K562 (cell line): ENCODE measurements at regions not wholly inside any gene's neighbourhood (a gene's known extent, or its start where the extent isn't known, plus 50 kb on each side); places are given as distances from the start of the nearest gene placed in this dataset.

Experiments used
- ATAC-seq: fragments of 200-7000 bp; cut with Tn5 transposase; 3 replicates; pipeline ENCODE4 v1.9.1; 2020; ENCODE audit warnings: moderate library complexity
- BruUV-seq: library from RNA; stranded (reverse); fragments of 400-500 nt; replicated peaks from 2 replicates; lab custom pipeline; 2021; lab: Mats Ljungman, UMichigan
- CTCF ChIA-PET: fragments of 300-600 bp; formaldehyde crosslinking; extraction: SDS; loops from one replicate; lab custom pipeline; 2021; ENCODE audit warnings: low intra/inter-chr PET ratio; lab: Yijun Ruan, JAX
- POLR2A ChIA-PET: fragments of 300-600, 350-650 bp; sonication (Branson Sonifier 250); formaldehyde crosslinking; extraction: SDS; loops from one replicate; lab custom pipeline; 2021; ENCODE audit warnings: antibody characterized with exemption, inconsistent platforms; lab: Yijun Ruan, JAX
- DNase-seq, 4 experiments: peaks; one replicate each; pipeline versions ENCODE4 v3.0.0 to v3.0.0-alpha.2; 2011 to 2018; ENCODE audit warnings: low spot score in 3 of 4, mixed read lengths in 3 of 4; ENCODE audit errors: extremely low read depth in 1 of 4
- FAIRE-seq: peaks from 2 replicates; lab custom pipeline; 2011; peaks lifted over from hg19 to GRCh38; lab: Jason Lieb, UNC
- H2AFZ ChIP-seq: 2 replicates; pipeline ENCODE4 v1.6.0; 2011; ENCODE audit warnings: low read depth, low read length, control low read depth, inconsistent platforms
- H3K27ac ChIP-seq: fragments of 200-600 bp; 3 replicates; pipeline ENCODE4 v1.8.0; 2011; ENCODE audit warnings: low read depth, mild to moderate bottlenecking, control low read depth, inconsistent platforms, low read length, moderate library complexity, mixed read lengths; ENCODE audit errors: extremely low read depth
- H3K27me3 ChIP-seq, 2 experiments: fragments of 300-600 bp in 1 of 2; 2 replicates in 1 of 2; 3 replicates in 1 of 2; pipeline versions ENCODE4 v1.6.0 to v1.8.0; 2011; ENCODE audit warnings: inconsistent platforms in 2 of 2, low read length in 2 of 2, mild to moderate bottlenecking in 1 of 2, mixed read lengths in 1 of 2, moderate library complexity in 1 of 2; ENCODE audit not compliant: control insufficient read depth in 2 of 2, insufficient read depth in 2 of 2
- H3K36me3 ChIP-seq: fragments of 300-600 bp; 3 replicates; pipeline ENCODE4 v1.8.0; 2011; ENCODE audit warnings: mild to moderate bottlenecking, low read length, inconsistent platforms; ENCODE audit not compliant: control insufficient read depth, insufficient read depth
- H3K4me1 ChIP-seq, 2 experiments: fragments of 200-600 bp in 1 of 2; replicated peaks in 1 of 2; 2 replicates in 1 of 2; 3 replicates in 1 of 2; pipeline versions ENCODE4 v1.5.1 to v1.8.0; 2011; ENCODE audit warnings: inconsistent platforms in 2 of 2, low read length in 2 of 2, mild to moderate bottlenecking in 1 of 2, mixed read lengths in 1 of 2, moderate library complexity in 1 of 2; ENCODE audit not compliant: control insufficient read depth in 2 of 2, insufficient read depth in 2 of 2
- H3K4me2 ChIP-seq: 2 replicates; pipeline ENCODE4 v1.6.1; 2011; ENCODE audit warnings: low read length, control low read depth, inconsistent platforms, mixed read lengths; ENCODE audit not compliant: insufficient read depth
- H3K4me3 ChIP-seq: fragments of 200-600 bp; sonication (generic), shearing (Covaris generic); 2 replicates; pipeline ENCODE4 v1.5.1; 2016; ENCODE audit warnings: control low read depth, inconsistent platforms
- H3K79me2 ChIP-seq: fragments of 200-600 bp; 3 replicates; pipeline ENCODE4 v1.8.0; 2011; ENCODE audit warnings: low read length, inconsistent platforms; ENCODE audit not compliant: control insufficient read depth, insufficient read depth
- H3K9ac ChIP-seq, 2 experiments: 2 replicates each; pipeline versions ENCODE4 v1.6.0 to v1.6.1; 2011; ENCODE audit warnings: low read depth in 2 of 2, low read length in 2 of 2, control low read depth in 1 of 2, inconsistent platforms in 1 of 2, mild to moderate bottlenecking in 1 of 2, mixed read lengths in 1 of 2; ENCODE audit not compliant: insufficient read depth in 1 of 2
- H3K9me1 ChIP-seq: one replicate; pipeline ENCODE4 v1.6.0; 2011; ENCODE audit warnings: inconsistent platforms, mild to moderate bottlenecking, low read length, moderate library complexity; ENCODE audit not compliant: control insufficient read depth, insufficient read depth
- H3K9me3 ChIP-seq: replicated peaks from 2 replicates; pipeline ENCODE4 v1.5.1; 2011; ENCODE audit warnings: low read depth, low read length, inconsistent platforms; ENCODE audit not compliant: control insufficient read depth, insufficient read depth
- H4K20me1 ChIP-seq: replicated peaks from 2 replicates; pipeline ENCODE4 v1.6.1; 2011; ENCODE audit warnings: low read length, inconsistent platforms, mixed read lengths; ENCODE audit not compliant: control insufficient read depth, insufficient read depth
- CBFA2T3 ChIP-seq: fragments of 450-650 bp; IDR thresholded peaks from 2 replicates; pipeline ENCODE4 v1.6.1; 2017
- CBFB ChIP-seq: sonication (generic); formaldehyde crosslinking; IDR thresholded peaks from 2 replicates; pipeline ENCODE4 v1.4.0; 2020; ENCODE audit warnings: mild to moderate bottlenecking, missing genetic modification reagents
- GABPA ChIP-seq: fragments of 200-800 bp; sonication (Bioruptor generic); conservative IDR thresholded peaks from 2 replicates; pipeline ENCODE4 v1.6.1; 2016; ENCODE audit warnings: low read depth, missing genetic modification characterization, missing compliant biosample characterization
- HNRNPH1 ChIP-seq: fragments of 200-400 bp; formaldehyde crosslinking; optimal IDR thresholded peaks from 2 replicates; pipeline ENCODE3; 2017; ENCODE audit warnings: low read depth, mild to moderate bottlenecking, low read length, moderate library complexity
- KLF13 ChIP-seq: fragments of 450-650 bp; IDR thresholded peaks from 2 replicates; pipeline ENCODE4 v1.6.1; 2016; ENCODE audit warnings: missing genetic modification characterization, low read depth, mild to moderate bottlenecking, missing compliant biosample characterization, moderate library complexity, borderline replicate concordance
- PHF21A ChIP-seq: fragments of 450-650 bp; IDR thresholded peaks from 2 replicates; pipeline ENCODE4 v1.6.1; 2017; ENCODE audit warnings: low read depth, borderline replicate concordance
- RAD51 ChIP-seq: fragments of 450-650 bp; IDR thresholded peaks from 2 replicates; pipeline ENCODE4 v1.7.1; 2016; ENCODE audit warnings: low read depth, mild to moderate bottlenecking, borderline replicate concordance
- ZNF12 ChIP-seq: sonication (generic); formaldehyde crosslinking; IDR thresholded peaks from 2 replicates; pipeline ENCODE4 v1.4.0; 2020; ENCODE audit warnings: mild to moderate bottlenecking, missing genetic modification reagents
- ZNF217 ChIP-seq: sonication (generic); formaldehyde crosslinking; IDR thresholded peaks from 2 replicates; pipeline ENCODE4 v1.8.0; 2022; ENCODE audit warnings: mild to moderate bottlenecking, missing genetic modification reagents
- WGBS: fragments of 100-300 bp; shearing (Covaris generic); methylation state at CpG from one replicate; pipeline ENCODE4 v1.1.6; 2016; ENCODE audit warnings: low coverage, mixed read lengths; ENCODE audit not compliant: insufficient coverage; ENCODE audit errors: missing lambda C conversion rate; 5-methylcytosine and 5-hydroxymethylcytosine counted together
- in situ Hi-C: fragments of 300-500 bp; cut with MboI; formaldehyde crosslinking; loops from 4 replicates; pipeline ENCODE4 v1.15.0; 2018; ENCODE audit warnings: inconsistent platforms, mixed read lengths
- intact Hi-C: fragments of 100-400 bp; cut with micrococcal nuclease; formaldehyde crosslinking; loops from 2 replicates; pipeline ENCODE4 v1.14.2; 2022
- TF ChIP-seq, protein P1 (sequence below): sonication (generic); formaldehyde crosslinking; IDR thresholded peaks from 2 replicates; pipeline ENCODE4 v1.8.1; 2023; ENCODE audit warnings: mild to moderate bottlenecking, missing genetic modification reagents
- TF ChIP-seq, protein P2 (sequence below): fragments of 200-800 bp; sonication (Bioruptor generic); IDR thresholded peaks from 2 replicates; pipeline ENCODE4 v1.6.1; 2017; ENCODE audit warnings: missing genetic modification characterization, missing compliant biosample characterization
- TF ChIP-seq, protein P3 (sequence below): sonication (generic); formaldehyde crosslinking; IDR thresholded peaks from 2 replicates; pipeline ENCODE4 v1.8.0; 2022; ENCODE audit warnings: mild to moderate bottlenecking, low read depth, missing genetic modification reagents
- TF ChIP-seq, protein P4 (sequence below): fragments of 200-800 bp; sonication (Bioruptor generic); IDR thresholded peaks from 2 replicates; pipeline ENCODE4 v1.6.1; 2016; ENCODE audit warnings: missing genetic modification characterization, missing compliant biosample characterization

DNA sequence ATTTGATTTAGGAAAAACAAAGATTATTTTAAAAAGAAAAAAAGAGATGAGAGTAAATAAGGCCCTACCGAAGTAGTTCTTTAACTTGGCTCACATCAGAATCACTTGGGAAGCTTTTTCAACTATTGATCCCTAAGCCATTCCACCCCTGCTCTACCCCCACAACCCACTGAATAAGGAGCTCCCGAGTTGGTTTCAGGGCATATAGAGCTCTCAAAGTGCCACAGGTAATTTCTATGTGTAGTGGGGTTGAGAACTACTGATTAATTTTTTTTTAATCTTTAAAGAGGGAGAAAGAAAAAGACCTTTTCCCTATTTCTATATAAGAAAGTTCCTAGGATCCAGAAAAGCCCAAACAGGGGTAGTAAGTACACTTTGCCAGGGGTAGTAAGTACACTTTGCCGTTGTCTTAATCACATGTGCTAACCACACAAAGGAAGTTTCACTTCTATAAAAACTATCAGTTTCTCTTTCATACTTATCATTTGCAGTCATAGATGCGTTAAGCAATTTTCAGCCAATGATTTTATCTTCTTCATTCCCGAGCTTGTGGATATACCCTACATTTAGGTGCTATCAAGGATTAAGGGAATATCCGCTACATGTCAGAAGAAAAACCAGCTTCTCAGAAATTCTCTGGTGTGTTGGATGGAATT, 108.4 kb upstream of the ZC3H12C start:
- FAIRE-seq (no peak), ATAC-seq (no peak), DNase-seq (no peak)
- Histone ChIP-seq H3K36me3 (no peaks in the 10 kb centered on the region), H4K20me1 (no peaks in the 10 kb centered on the region), H3K4me2 (no peak overlapping the region; the same call in 1 of the 2 replicates), H3K9ac (no peak overlapping the region), H3K9me3 (no peaks in the 10 kb centered on the region), H3K27me3 (no peaks in the 10 kb centered on the region), H2AFZ (peak overlapping the region; percentile 66), H3K27ac (no peak overlapping the region; the same call in 2 of the 3 replicates), H3K4me3 (no peak overlapping the region), H3K4me1 (no peaks in the 10 kb centered on the region; a peak in 1 of 5 replicates), H3K9me1 (no peaks in the 10 kb centered on the region), H3K79me2 (no peaks in the 10 kb centered on the region)
- CTCF ChIA-PET: no interaction called here
- in situ Hi-C loops: no loop called here
- WGBS: 17% methylated on average over 6 of the region's 6 CpGs
- intact Hi-C loops: no loop called here
- POLR2A ChIA-PET: no interaction called here
- BruUV-seq: no TSS peak
- TF ChIP-seq, protein P1, sequence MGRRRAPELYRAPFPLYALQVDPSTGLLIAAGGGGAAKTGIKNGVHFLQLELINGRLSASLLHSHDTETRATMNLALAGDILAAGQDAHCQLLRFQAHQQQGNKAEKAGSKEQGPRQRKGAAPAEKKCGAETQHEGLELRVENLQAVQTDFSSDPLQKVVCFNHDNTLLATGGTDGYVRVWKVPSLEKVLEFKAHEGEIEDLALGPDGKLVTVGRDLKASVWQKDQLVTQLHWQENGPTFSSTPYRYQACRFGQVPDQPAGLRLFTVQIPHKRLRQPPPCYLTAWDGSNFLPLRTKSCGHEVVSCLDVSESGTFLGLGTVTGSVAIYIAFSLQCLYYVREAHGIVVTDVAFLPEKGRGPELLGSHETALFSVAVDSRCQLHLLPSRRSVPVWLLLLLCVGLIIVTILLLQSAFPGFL (CRISPR knock-in tag): no peak
- TF ChIP-seq GABPA (tag): peak; percentile 36; the same call in 1 of the 2 replicates
- TF ChIP-seq RAD51: no peak
- TF ChIP-seq CBFA2T3: no peak
- TF ChIP-seq, protein P2, sequence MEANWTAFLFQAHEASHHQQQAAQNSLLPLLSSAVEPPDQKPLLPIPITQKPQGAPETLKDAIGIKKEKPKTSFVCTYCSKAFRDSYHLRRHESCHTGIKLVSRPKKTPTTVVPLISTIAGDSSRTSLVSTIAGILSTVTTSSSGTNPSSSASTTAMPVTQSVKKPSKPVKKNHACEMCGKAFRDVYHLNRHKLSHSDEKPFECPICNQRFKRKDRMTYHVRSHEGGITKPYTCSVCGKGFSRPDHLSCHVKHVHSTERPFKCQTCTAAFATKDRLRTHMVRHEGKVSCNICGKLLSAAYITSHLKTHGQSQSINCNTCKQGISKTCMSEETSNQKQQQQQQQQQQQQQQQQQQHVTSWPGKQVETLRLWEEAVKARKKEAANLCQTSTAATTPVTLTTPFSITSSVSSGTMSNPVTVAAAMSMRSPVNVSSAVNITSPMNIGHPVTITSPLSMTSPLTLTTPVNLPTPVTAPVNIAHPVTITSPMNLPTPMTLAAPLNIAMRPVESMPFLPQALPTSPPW (CRISPR knock-in tag): 0 out of 2 replicates have a peak, but pooled peaks have one; percentile 11
- no peak for TF ChIP-seq KLF13 (tag)
- no peak for TF ChIP-seq HNRNPH1
- TF ChIP-seq, protein P3, sequence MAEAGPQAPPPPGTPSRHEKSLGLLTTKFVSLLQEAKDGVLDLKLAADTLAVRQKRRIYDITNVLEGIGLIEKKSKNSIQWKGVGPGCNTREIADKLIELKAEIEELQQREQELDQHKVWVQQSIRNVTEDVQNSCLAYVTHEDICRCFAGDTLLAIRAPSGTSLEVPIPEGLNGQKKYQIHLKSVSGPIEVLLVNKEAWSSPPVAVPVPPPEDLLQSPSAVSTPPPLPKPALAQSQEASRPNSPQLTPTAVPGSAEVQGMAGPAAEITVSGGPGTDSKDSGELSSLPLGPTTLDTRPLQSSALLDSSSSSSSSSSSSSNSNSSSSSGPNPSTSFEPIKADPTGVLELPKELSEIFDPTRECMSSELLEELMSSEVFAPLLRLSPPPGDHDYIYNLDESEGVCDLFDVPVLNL: no peak
- TF ChIP-seq, protein P4, sequence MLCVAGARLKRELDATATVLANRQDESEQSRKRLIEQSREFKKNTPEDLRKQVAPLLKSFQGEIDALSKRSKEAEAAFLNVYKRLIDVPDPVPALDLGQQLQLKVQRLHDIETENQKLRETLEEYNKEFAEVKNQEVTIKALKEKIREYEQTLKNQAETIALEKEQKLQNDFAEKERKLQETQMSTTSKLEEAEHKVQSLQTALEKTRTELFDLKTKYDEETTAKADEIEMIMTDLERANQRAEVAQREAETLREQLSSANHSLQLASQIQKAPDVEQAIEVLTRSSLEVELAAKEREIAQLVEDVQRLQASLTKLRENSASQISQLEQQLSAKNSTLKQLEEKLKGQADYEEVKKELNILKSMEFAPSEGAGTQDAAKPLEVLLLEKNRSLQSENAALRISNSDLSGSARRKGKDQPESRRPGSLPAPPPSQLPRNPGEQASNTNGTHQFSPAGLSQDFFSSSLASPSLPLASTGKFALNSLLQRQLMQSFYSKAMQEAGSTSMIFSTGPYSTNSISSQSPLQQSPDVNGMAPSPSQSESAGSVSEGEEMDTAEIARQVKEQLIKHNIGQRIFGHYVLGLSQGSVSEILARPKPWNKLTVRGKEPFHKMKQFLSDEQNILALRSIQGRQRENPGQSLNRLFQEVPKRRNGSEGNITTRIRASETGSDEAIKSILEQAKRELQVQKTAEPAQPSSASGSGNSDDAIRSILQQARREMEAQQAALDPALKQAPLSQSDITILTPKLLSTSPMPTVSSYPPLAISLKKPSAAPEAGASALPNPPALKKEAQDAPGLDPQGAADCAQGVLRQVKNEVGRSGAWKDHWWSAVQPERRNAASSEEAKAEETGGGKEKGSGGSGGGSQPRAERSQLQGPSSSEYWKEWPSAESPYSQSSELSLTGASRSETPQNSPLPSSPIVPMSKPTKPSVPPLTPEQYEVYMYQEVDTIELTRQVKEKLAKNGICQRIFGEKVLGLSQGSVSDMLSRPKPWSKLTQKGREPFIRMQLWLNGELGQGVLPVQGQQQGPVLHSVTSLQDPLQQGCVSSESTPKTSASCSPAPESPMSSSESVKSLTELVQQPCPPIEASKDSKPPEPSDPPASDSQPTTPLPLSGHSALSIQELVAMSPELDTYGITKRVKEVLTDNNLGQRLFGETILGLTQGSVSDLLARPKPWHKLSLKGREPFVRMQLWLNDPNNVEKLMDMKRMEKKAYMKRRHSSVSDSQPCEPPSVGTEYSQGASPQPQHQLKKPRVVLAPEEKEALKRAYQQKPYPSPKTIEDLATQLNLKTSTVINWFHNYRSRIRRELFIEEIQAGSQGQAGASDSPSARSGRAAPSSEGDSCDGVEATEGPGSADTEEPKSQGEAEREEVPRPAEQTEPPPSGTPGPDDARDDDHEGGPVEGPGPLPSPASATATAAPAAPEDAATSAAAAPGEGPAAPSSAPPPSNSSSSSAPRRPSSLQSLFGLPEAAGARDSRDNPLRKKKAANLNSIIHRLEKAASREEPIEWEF (CRISPR knock-in tag): peak; percentile 48; the same call in 1 of the 2 replicates
- TF ChIP-seq PHF21A: no peak
- no peak for TF ChIP-seq ZNF217
- TF ChIP-seq CBFB (CRISPR knock-in tag): no peak
- TF ChIP-seq ZNF12 (CRISPR knock-in tag): no peak
